B cell (primary cell): ENCODE measurements at regions not wholly inside any gene's neighbourhood (a gene's known extent, or its start where the extent isn't known, plus 50 kb on each side); places are given as distances from the start of the nearest gene placed in this dataset.

Experiments
- ATAC-seq: fragments of 200-7000 bp; cut with Tn5 transposase; one replicate; pipeline ENCODE4 v1.10.0; 2021; ENCODE audit warnings: low read depth, mild to moderate bottlenecking, moderate number of reproducible peaks, moderate library complexity
- CTCF ChIA-PET: fragments of 350-600 bp; sonication (Branson Sonifier 250); formaldehyde crosslinking; loops from one replicate; lab custom pipeline; 2021; ENCODE audit warnings: antibody characterized with exemption, inconsistent platforms; lab: Charles Lee
- POLR2A ChIA-PET: fragments of 350-600 bp; sonication (Branson Sonifier 250); formaldehyde crosslinking; loops from one replicate; lab custom pipeline; 2021; ENCODE audit warnings: antibody characterized with exemption; lab: Charles Lee
- DNase-seq: peaks from one replicate; pipeline ENCODE4 v3.0.0; 2013
- H2AFZ ChIP-seq: 2 replicates; pipeline ENCODE4 v1.6.1; 2012; ENCODE audit warnings: mild to moderate bottlenecking, low read depth, low read length; ENCODE audit not compliant: insufficient read depth, poor library complexity, severe bottlenecking
- H3K27ac ChIP-seq, 2 donors: 1 replicate in 1 of 2; 2 replicates in 1 of 2; pipeline ENCODE4 v1.5.1; 2012 to 2013; ENCODE audit warnings: low read length in 2 of 2, mild to moderate bottlenecking in 2 of 2, moderate library complexity in 1 of 2
- H3K27me3 ChIP-seq, 4 experiments: fragments of 200-600 bp in 1 of 4; sonication (generic) in 1 of 4; replicated peaks in 1 of 4; 1 replicate in 2 of 4; 2 replicates in 2 of 4; pipeline versions ENCODE4 v1.6.1 to v1.7.0; 2013 to 2016; ENCODE audit warnings: low read length in 3 of 4, mild to moderate bottlenecking in 2 of 4, mixed read lengths in 1 of 4, moderate library complexity in 1 of 4; ENCODE audit not compliant: insufficient read depth in 4 of 4, control insufficient read depth in 3 of 4; ENCODE audit errors: control extremely low read depth in 1 of 4
- H3K36me3 ChIP-seq, 2 experiments: replicated peaks in 1 of 2; 1 replicate in 1 of 2; 2 replicates in 1 of 2; pipeline versions ENCODE4 v1.6.1 to v1.7.1; 2013; ENCODE audit warnings: low read length in 1 of 2; ENCODE audit not compliant: insufficient read depth in 2 of 2, control insufficient read depth in 1 of 2; ENCODE audit errors: control extremely low read depth in 1 of 2, extremely low read depth in 1 of 2
- H3K4me1 ChIP-seq, 2 donors: fragments of 200-600 bp in 1 of 2; sonication (generic) in 1 of 2; 1 replicate in 1 of 2; 2 replicates in 1 of 2; pipeline versions ENCODE4 v1.5.1 to v1.6.1; 2013 to 2017; ENCODE audit warnings: low read length in 2 of 2; ENCODE audit not compliant: control insufficient read depth in 2 of 2, insufficient read depth in 2 of 2
- H3K4me2 ChIP-seq: replicated peaks from 2 replicates; pipeline ENCODE3; 2012; ENCODE audit warnings: mild to moderate bottlenecking, low read depth, low read length; ENCODE audit not compliant: poor library complexity, severe bottlenecking
- H3K4me3 ChIP-seq, 5 experiments: fragments of 200-600 bp in 1 of 5; sonication (generic) in 1 of 5; 1 replicate in 3 of 5; 2 replicates in 2 of 5; pipeline versions ENCODE4 v1.5.1 to v1.7.0; 2011 to 2016; ENCODE audit warnings: low read length in 4 of 5, mild to moderate bottlenecking in 4 of 5, low read depth in 2 of 5, control low read depth in 1 of 5, moderate library complexity in 1 of 5; ENCODE audit not compliant: insufficient read depth in 1 of 5; ENCODE audit errors: control extremely low read depth in 1 of 5, extremely low read depth in 1 of 5
- H3K79me2 ChIP-seq: fragments of 200-600 bp; sonication (generic); one replicate; pipeline ENCODE4 v1.6.0; 2016; ENCODE audit warnings: low read length; ENCODE audit not compliant: control insufficient read depth, insufficient read depth
- H3K9ac ChIP-seq: fragments of 200-600 bp; sonication (generic); 2 replicates; pipeline ENCODE4 v1.6.1; 2017; ENCODE audit warnings: mild to moderate bottlenecking, low read length, moderate library complexity
- H3K9me3 ChIP-seq, 3 donors: one replicate each; pipeline versions ENCODE4 v1.6.1 to v1.7.1; 2013; ENCODE audit warnings: low read length in 2 of 3; ENCODE audit not compliant: control insufficient read depth in 2 of 3, insufficient read depth in 1 of 3; ENCODE audit errors: control extremely low read depth in 1 of 3
- H4K20me1 ChIP-seq: 2 replicates; pipeline ENCODE4 v1.6.0; 2012; ENCODE audit warnings: mild to moderate bottlenecking, low read length; ENCODE audit not compliant: insufficient read depth, control insufficient read depth, poor library complexity, severe bottlenecking
- H3K27ac Mint-ChIP-seq: one replicate; pipeline ENCODE4 v1.8.0; 2021; ENCODE audit warnings: mixed read lengths
- H3K27me3 Mint-ChIP-seq: one replicate; pipeline ENCODE4 v1.8.0; 2021; ENCODE audit warnings: mixed read lengths
- H3K4me1 Mint-ChIP-seq: one replicate; pipeline ENCODE4 v1.8.0; 2021; ENCODE audit warnings: mixed read lengths
- H3K4me3 Mint-ChIP-seq: one replicate; pipeline ENCODE4 v1.8.0; 2021; ENCODE audit warnings: mixed read lengths
- H3K9me3 Mint-ChIP-seq: one replicate; pipeline ENCODE4 v1.8.0; 2022; ENCODE audit warnings: mixed read lengths; ENCODE audit not compliant: insufficient read depth
- EZH2 ChIP-seq: IDR thresholded peaks from 2 replicates; pipeline ENCODE4 v1.6.1; 2012; ENCODE audit warnings: borderline replicate concordance, low read depth, mild to moderate bottlenecking, moderate library complexity, low read length; ENCODE audit not compliant: insufficient read depth, poor library complexity, severe bottlenecking
- WGBS: methylation state at CpG from one replicate; pipeline ENCODE4 v1.1.5; 2013; ENCODE audit warnings: missing lambda C conversion rate; ENCODE audit not compliant: insufficient coverage; 5-methylcytosine and 5-hydroxymethylcytosine counted together
- intact Hi-C: fragments of 100-400 bp; cut with micrococcal nuclease; formaldehyde crosslinking; loops from one replicate; pipeline ENCODE4 v1.10.0; 2022
- TF ChIP-seq, protein P1 (sequence below): fragments of 200-600 bp; IDR thresholded peaks from one replicate; pipeline ENCODE4 v1.8.0; 2022; ENCODE audit warnings: antibody characterized with exemption, mild to moderate bottlenecking

DNA sequence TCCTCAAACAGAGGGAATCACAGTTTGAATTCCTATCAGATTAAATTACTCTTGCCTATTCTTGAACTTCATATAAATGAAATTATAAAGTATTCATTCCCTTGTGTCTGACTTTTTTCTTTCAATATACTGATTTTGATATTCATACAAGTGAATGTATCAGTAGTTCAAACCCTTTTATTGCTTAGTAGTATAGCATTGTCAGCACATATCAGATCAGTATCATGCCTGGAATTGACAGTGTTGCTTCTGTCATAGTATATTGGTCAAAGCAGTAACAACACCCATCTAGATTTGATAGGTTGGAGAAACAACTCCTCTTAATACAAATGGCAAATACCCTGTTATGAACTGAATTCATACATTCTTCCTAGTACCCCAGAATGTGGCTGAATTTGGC, 89.1 kb upstream of the SLC35F1 start:
- ATAC-seq = no peak
- TF ChIP-seq EZH2 = no peak
- TF ChIP-seq, protein P1, sequence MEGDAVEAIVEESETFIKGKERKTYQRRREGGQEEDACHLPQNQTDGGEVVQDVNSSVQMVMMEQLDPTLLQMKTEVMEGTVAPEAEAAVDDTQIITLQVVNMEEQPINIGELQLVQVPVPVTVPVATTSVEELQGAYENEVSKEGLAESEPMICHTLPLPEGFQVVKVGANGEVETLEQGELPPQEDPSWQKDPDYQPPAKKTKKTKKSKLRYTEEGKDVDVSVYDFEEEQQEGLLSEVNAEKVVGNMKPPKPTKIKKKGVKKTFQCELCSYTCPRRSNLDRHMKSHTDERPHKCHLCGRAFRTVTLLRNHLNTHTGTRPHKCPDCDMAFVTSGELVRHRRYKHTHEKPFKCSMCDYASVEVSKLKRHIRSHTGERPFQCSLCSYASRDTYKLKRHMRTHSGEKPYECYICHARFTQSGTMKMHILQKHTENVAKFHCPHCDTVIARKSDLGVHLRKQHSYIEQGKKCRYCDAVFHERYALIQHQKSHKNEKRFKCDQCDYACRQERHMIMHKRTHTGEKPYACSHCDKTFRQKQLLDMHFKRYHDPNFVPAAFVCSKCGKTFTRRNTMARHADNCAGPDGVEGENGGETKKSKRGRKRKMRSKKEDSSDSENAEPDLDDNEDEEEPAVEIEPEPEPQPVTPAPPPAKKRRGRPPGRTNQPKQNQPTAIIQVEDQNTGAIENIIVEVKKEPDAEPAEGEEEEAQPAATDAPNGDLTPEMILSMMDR = no peak
- no peak overlapping the region for H3K4me3 ChIP-seq
- no peaks in the 10 kb centered on the region for H3K9me3 Mint-ChIP-seq
- ChIA-PET CTCF (no interaction called here), POLR2A (no interaction called here)
- no peak overlapping the region for H3K27ac Mint-ChIP-seq
- no peaks in the 10 kb centered on the region for H3K79me2 ChIP-seq
- H3K27ac ChIP-seq = no peak overlapping the region
- no peaks in the 10 kb centered on the region for H3K36me3 ChIP-seq
- no peak overlapping the region for H3K9ac ChIP-seq
- no peak overlapping the region for H3K4me3 Mint-ChIP-seq
- no peaks in the 10 kb centered on the region for H4K20me1 ChIP-seq
- H3K4me1 Mint-ChIP-seq = no peaks in the 10 kb centered on the region
- H3K4me2 ChIP-seq = no peak overlapping the region
- H3K27me3 ChIP-seq = no peaks in the 10 kb centered on the region
- H3K9me3 ChIP-seq = peaks cover 0 to 3% (median 0%) of the 10 kb centered on the region in 3 donors
- intact Hi-C loops = no loop called here
- DNase-seq = no peak
- no peaks in the 10 kb centered on the region for H3K27me3 Mint-ChIP-seq
- H2AFZ ChIP-seq = no peak overlapping the region
- no peaks in the 10 kb centered on the region for H3K4me1 ChIP-seq

GRCh38 chr6:117818449-117818848, 88.6 kb upstream of the SLC35F1 start:
- Histone ChIP-seq H3K4me2 (no peak overlapping the region), H3K79me2 (no peaks in the 10 kb centered on the region), H3K4me3 (no peak overlapping the region), H3K27ac (no peak overlapping the region), H2AFZ (no peak overlapping the region), H3K9me3 (peaks cover 0 to 3% (median 0%) of the 10 kb centered on the region in 3 donors), H3K9ac (no peak overlapping the region), H3K4me1 (no peaks in the 10 kb centered on the region), H3K36me3 (no peaks in the 10 kb centered on the region), H4K20me1 (no peaks in the 10 kb centered on the region), H3K27me3 (no peaks in the 10 kb centered on the region)
- no peak overlapping the region for H3K27ac Mint-ChIP-seq
- ChIA-PET POLR2A (no interaction called here), CTCF (no interaction called here)
- H3K27me3 Mint-ChIP-seq = no peaks in the 10 kb centered on the region
- DNase-seq (no peak), ATAC-seq (no peak)
- no CpG with 5 or more reads among the region's 1 CpG for WGBS
- intact Hi-C loops = no loop called here
- no peak overlapping the region for H3K4me3 Mint-ChIP-seq
- no peaks in the 10 kb centered on the region for H3K9me3 Mint-ChIP-seq
- H3K4me1 Mint-ChIP-seq = no peaks in the 10 kb centered on the region
- TF ChIP-seq, protein P1 = no peak
- TF ChIP-seq EZH2 = no peak
